B cell (primary cell): ENCODE measurements at regions not wholly inside any gene's neighbourhood (a gene's known extent, or its start where the extent isn't known, plus 50 kb on each side); places are given as distances from the start of the nearest gene placed in this dataset.

ENCODE experiments used
- ATAC-seq: fragments of 200-7000 bp; cut with Tn5 transposase; one replicate; pipeline ENCODE4 v1.10.0; 2021; ENCODE audit warnings: low read depth, mild to moderate bottlenecking, moderate number of reproducible peaks, moderate library complexity
- CTCF ChIA-PET: fragments of 350-600 bp; sonication (Branson Sonifier 250); formaldehyde crosslinking; loops from one replicate; lab custom pipeline; 2021; ENCODE audit warnings: antibody characterized with exemption, inconsistent platforms; lab: Charles Lee
- POLR2A ChIA-PET: fragments of 350-600 bp; sonication (Branson Sonifier 250); formaldehyde crosslinking; loops from one replicate; lab custom pipeline; 2021; ENCODE audit warnings: antibody characterized with exemption; lab: Charles Lee
- DNase-seq: peaks from one replicate; pipeline ENCODE4 v3.0.0; 2013
- H2AFZ ChIP-seq: 2 replicates; pipeline ENCODE4 v1.6.1; 2012; ENCODE audit warnings: mild to moderate bottlenecking, low read depth, low read length; ENCODE audit not compliant: insufficient read depth, poor library complexity, severe bottlenecking
- H3K27ac ChIP-seq, 2 donors: 1 replicate in 1 of 2; 2 replicates in 1 of 2; pipeline ENCODE4 v1.5.1; 2012 to 2013; ENCODE audit warnings: low read length in 2 of 2, mild to moderate bottlenecking in 2 of 2, moderate library complexity in 1 of 2
- H3K27me3 ChIP-seq, 4 experiments: fragments of 200-600 bp in 1 of 4; sonication (generic) in 1 of 4; replicated peaks in 1 of 4; 1 replicate in 2 of 4; 2 replicates in 2 of 4; pipeline versions ENCODE4 v1.6.1 to v1.7.0; 2013 to 2016; ENCODE audit warnings: low read length in 3 of 4, mild to moderate bottlenecking in 2 of 4, mixed read lengths in 1 of 4, moderate library complexity in 1 of 4; ENCODE audit not compliant: insufficient read depth in 4 of 4, control insufficient read depth in 3 of 4; ENCODE audit errors: control extremely low read depth in 1 of 4
- H3K36me3 ChIP-seq, 2 experiments: replicated peaks in 1 of 2; 1 replicate in 1 of 2; 2 replicates in 1 of 2; pipeline versions ENCODE4 v1.6.1 to v1.7.1; 2013; ENCODE audit warnings: low read length in 1 of 2; ENCODE audit not compliant: insufficient read depth in 2 of 2, control insufficient read depth in 1 of 2; ENCODE audit errors: control extremely low read depth in 1 of 2, extremely low read depth in 1 of 2
- H3K4me1 ChIP-seq, 2 donors: fragments of 200-600 bp in 1 of 2; sonication (generic) in 1 of 2; 1 replicate in 1 of 2; 2 replicates in 1 of 2; pipeline versions ENCODE4 v1.5.1 to v1.6.1; 2013 to 2017; ENCODE audit warnings: low read length in 2 of 2; ENCODE audit not compliant: control insufficient read depth in 2 of 2, insufficient read depth in 2 of 2
- H3K4me2 ChIP-seq: replicated peaks from 2 replicates; pipeline ENCODE3; 2012; ENCODE audit warnings: mild to moderate bottlenecking, low read depth, low read length; ENCODE audit not compliant: poor library complexity, severe bottlenecking
- H3K4me3 ChIP-seq, 5 experiments: fragments of 200-600 bp in 1 of 5; sonication (generic) in 1 of 5; 1 replicate in 3 of 5; 2 replicates in 2 of 5; pipeline versions ENCODE4 v1.5.1 to v1.7.0; 2011 to 2016; ENCODE audit warnings: low read length in 4 of 5, mild to moderate bottlenecking in 4 of 5, low read depth in 2 of 5, control low read depth in 1 of 5, moderate library complexity in 1 of 5; ENCODE audit not compliant: insufficient read depth in 1 of 5; ENCODE audit errors: control extremely low read depth in 1 of 5, extremely low read depth in 1 of 5
- H3K79me2 ChIP-seq: fragments of 200-600 bp; sonication (generic); one replicate; pipeline ENCODE4 v1.6.0; 2016; ENCODE audit warnings: low read length; ENCODE audit not compliant: control insufficient read depth, insufficient read depth
- H3K9ac ChIP-seq: fragments of 200-600 bp; sonication (generic); 2 replicates; pipeline ENCODE4 v1.6.1; 2017; ENCODE audit warnings: mild to moderate bottlenecking, low read length, moderate library complexity
- H3K9me3 ChIP-seq, 3 donors: one replicate each; pipeline versions ENCODE4 v1.6.1 to v1.7.1; 2013; ENCODE audit warnings: low read length in 2 of 3; ENCODE audit not compliant: control insufficient read depth in 2 of 3, insufficient read depth in 1 of 3; ENCODE audit errors: control extremely low read depth in 1 of 3
- H4K20me1 ChIP-seq: 2 replicates; pipeline ENCODE4 v1.6.0; 2012; ENCODE audit warnings: mild to moderate bottlenecking, low read length; ENCODE audit not compliant: insufficient read depth, control insufficient read depth, poor library complexity, severe bottlenecking
- H3K27ac Mint-ChIP-seq: one replicate; pipeline ENCODE4 v1.8.0; 2021; ENCODE audit warnings: mixed read lengths
- H3K27me3 Mint-ChIP-seq: one replicate; pipeline ENCODE4 v1.8.0; 2021; ENCODE audit warnings: mixed read lengths
- H3K4me1 Mint-ChIP-seq: one replicate; pipeline ENCODE4 v1.8.0; 2021; ENCODE audit warnings: mixed read lengths
- H3K4me3 Mint-ChIP-seq: one replicate; pipeline ENCODE4 v1.8.0; 2021; ENCODE audit warnings: mixed read lengths
- H3K9me3 Mint-ChIP-seq: one replicate; pipeline ENCODE4 v1.8.0; 2022; ENCODE audit warnings: mixed read lengths; ENCODE audit not compliant: insufficient read depth
- CTCF ChIP-seq: fragments of 200-600 bp; IDR thresholded peaks from one replicate; pipeline ENCODE4 v1.8.0; 2022; ENCODE audit warnings: antibody characterized with exemption, mild to moderate bottlenecking
- EZH2 ChIP-seq: IDR thresholded peaks from 2 replicates; pipeline ENCODE4 v1.6.1; 2012; ENCODE audit warnings: borderline replicate concordance, low read depth, mild to moderate bottlenecking, moderate library complexity, low read length; ENCODE audit not compliant: insufficient read depth, poor library complexity, severe bottlenecking
- WGBS: methylation state at CpG from one replicate; pipeline ENCODE4 v1.1.5; 2013; ENCODE audit warnings: missing lambda C conversion rate; ENCODE audit not compliant: insufficient coverage; 5-methylcytosine and 5-hydroxymethylcytosine counted together
- intact Hi-C: fragments of 100-400 bp; cut with micrococcal nuclease; formaldehyde crosslinking; loops from one replicate; pipeline ENCODE4 v1.10.0; 2022

- no peak for TF ChIP-seq CTCF
- no peak for TF ChIP-seq EZH2
- Mint-ChIP-seq H3K9me3 (peaks cover 2% of the 10 kb centered on the region), H3K27me3 (no peaks in the 10 kb centered on the region), H3K27ac (no peak overlapping the region), H3K4me1 (peaks cover 2% of the 10 kb centered on the region), H3K4me3 (no peak overlapping the region)
- H2AFZ ChIP-seq: no peak overlapping the region
- ChIA-PET POLR2A (no interaction called here), CTCF (no interaction called here)
- DNase-seq (no peak), ATAC-seq (no peak)
- H3K4me3 ChIP-seq: no peak overlapping the region
- no peak overlapping the region for H3K4me2 ChIP-seq
- H3K27ac ChIP-seq: no peak overlapping the region
- H3K79me2 ChIP-seq: no peaks in the 10 kb centered on the region
- intact Hi-C loops: no loop called here
- H3K36me3 ChIP-seq: no peaks in the 10 kb centered on the region
- no peak overlapping the region for H3K9ac ChIP-seq
- no peaks in the 10 kb centered on the region for H3K4me1 ChIP-seq
- no peaks in the 10 kb centered on the region for H3K27me3 ChIP-seq
- H4K20me1 ChIP-seq: no peaks in the 10 kb centered on the region
- no peaks in the 10 kb centered on the region for H3K9me3 ChIP-seq
Measured at GRCh38 chr12:90038289-90038688, 329.7 kb upstream of the ATP2B1 start.

- no CpG with 5 or more reads among the region's 1 CpG for WGBS
- Mint-ChIP-seq H3K4me3 (no peak overlapping the region), H3K4me1 (peaks cover 2% of the 10 kb centered on the region), H3K9me3 (peaks cover 2% of the 10 kb centered on the region), H3K27ac (no peak overlapping the region), H3K27me3 (no peaks in the 10 kb centered on the region)
- POLR2A ChIA-PET: no interaction called here
- CTCF ChIA-PET: no interaction called here
- Histone ChIP-seq H4K20me1 (no peaks in the 10 kb centered on the region), H3K9me3 (no peaks in the 10 kb centered on the region), H3K4me3 (no peak overlapping the region), H3K4me1 (no peaks in the 10 kb centered on the region), H3K4me2 (no peak overlapping the region), H3K9ac (no peak overlapping the region), H3K27ac (no peak overlapping the region), H3K36me3 (no peaks in the 10 kb centered on the region), H2AFZ (no peak overlapping the region), H3K79me2 (no peaks in the 10 kb centered on the region), H3K27me3 (no peaks in the 10 kb centered on the region)
- ATAC-seq: no peak
- no peak for TF ChIP-seq CTCF
- no peak for DNase-seq
- intact Hi-C loops: no loop called here
Measured at GRCh38 chr12:90037740-90038139, 329.1 kb upstream of the ATP2B1 start.
